OCI-LY3 (cell line): ENCODE measurements at regions not wholly inside any gene's neighbourhood (a gene's known extent, or its start where the extent isn't known, plus 50 kb on each side); places are given as distances from the start of the nearest gene placed in this dataset.

Experiments
- CTCF ChIP-seq: fragments of 200-600, 300-600 bp; sonication (generic); IDR thresholded peaks from 2 replicates; pipeline ENCODE4 v1.5.1; 2014; ENCODE audit warnings: antibody characterized with exemption, low read length, low read depth
- EZH2phosphoT487 ChIP-seq: fragments of 200-600 bp; shearing (Covaris generic); IDR thresholded peaks from 2 replicates; pipeline ENCODE4 v1.6.1; 2018; ENCODE audit warnings: antibody characterized with exemption, mixed run types, low read depth

GRCh38 chr7:45358287-45358686 lies 200.7 kb downstream of the RAMP3 start:
- no peak for TF ChIP-seq CTCF
- no peak for TF ChIP-seq EZH2phosphoT487
